ENCODE measurements at regions not wholly inside any gene's neighbourhood (a gene's known extent, or its start where the extent isn't known, plus 50 kb on each side); places are given as distances from the start of the nearest gene placed in this dataset.
"Not testable (repeated sequence)": the region's sequence is repeated elsewhere in the genome, so short reads cannot be mapped to it uniquely, and the experiment has no call there.

- no peak for DNase-seq (ENCODE audit: insufficient read length, low spot score, missing footprints)
- Histone ChIP-seq H3K9me3 (ENCODE audit: low read depth, low read length) (no peaks in the 10 kb centered on the region), H4K20me1 (ENCODE audit: insufficient read depth, low read length) (no peaks in the 10 kb centered on the region), H3K27ac (ENCODE audit: low read depth, low read length) (no peak overlapping the region), H3K4me3 (ENCODE audit: insufficient read depth, low read length) (no peak overlapping the region), H3K27me3 (ENCODE audit: insufficient read depth, low read length) (no peaks in the 10 kb centered on the region), H3K36me3 (ENCODE audit: insufficient read depth, low read length) (no peaks in the 10 kb centered on the region), H2AFZ (ENCODE audit: low read length) (no peak overlapping the region), H3K4me2 (ENCODE audit: insufficient read depth, low read length) (no peak overlapping the region), H3K79me2 (ENCODE audit: insufficient read depth, low read length) (no peaks in the 10 kb centered on the region), H3K4me1 (ENCODE audit: insufficient read depth, low read length) (no peaks in the 10 kb centered on the region)
- TF ChIP-seq CTCF (IDR thresholded peaks at IDR 0.05; ENCODE audit: extremely low read depth, low read depth, low read length): no peak
Observed at GRCh38 chr3:182027366-182027765, 315.6 kb downstream of the SOX2 start.

- no peaks in the 10 kb centered on the region for H3K79me2 ChIP-seq (ENCODE audit: insufficient read depth, low read length)
- no peak for TF ChIP-seq CTCF (IDR thresholded peaks at IDR 0.05; ENCODE audit: extremely low read depth, low read depth, low read length)
- DNase-seq (ENCODE audit: insufficient read length, low spot score, missing footprints): no peak
Observed at GRCh38 chr3:182028081-182028480, 316.4 kb downstream of the SOX2 start.

GRCh38 chr3:182034231-182034630 is 322.5 kb downstream of the SOX2 start:
- not testable (repeated sequence) for H3K4me1 ChIP-seq (ENCODE audit: insufficient read depth, low read length); H3K27ac ChIP-seq (ENCODE audit: low read depth, low read length); H3K36me3 ChIP-seq (ENCODE audit: insufficient read depth, low read length); H3K79me2 ChIP-seq (ENCODE audit: insufficient read depth, low read length); DNase-seq (ENCODE audit: insufficient read length, low spot score, missing footprints); H2AFZ ChIP-seq (ENCODE audit: low read length); H3K27me3 ChIP-seq (ENCODE audit: insufficient read depth, low read length); H3K9me3 ChIP-seq (ENCODE audit: low read depth, low read length); H4K20me1 ChIP-seq (ENCODE audit: insufficient read depth, low read length); H3K4me2 ChIP-seq (ENCODE audit: insufficient read depth, low read length); H3K4me3 ChIP-seq (ENCODE audit: insufficient read depth, low read length)

More at GRCh38 chr3:182028081-182028480, 316.4 kb downstream of the SOX2 start:
- Histone ChIP-seq H3K27ac (ENCODE audit: low read depth, low read length) (no peak overlapping the region), H2AFZ (ENCODE audit: low read length) (no peak overlapping the region), H3K9me3 (ENCODE audit: low read depth, low read length) (no peaks in the 10 kb centered on the region), H4K20me1 (ENCODE audit: insufficient read depth, low read length) (no peaks in the 10 kb centered on the region), H3K36me3 (ENCODE audit: insufficient read depth, low read length) (no peaks in the 10 kb centered on the region), H3K27me3 (ENCODE audit: insufficient read depth, low read length) (no peaks in the 10 kb centered on the region), H3K4me2 (ENCODE audit: insufficient read depth, low read length) (no peak overlapping the region), H3K4me1 (ENCODE audit: insufficient read depth, low read length) (no peaks in the 10 kb centered on the region), H3K4me3 (ENCODE audit: insufficient read depth, low read length) (no peak overlapping the region)

GRCh38 chr3:182035324-182035723 is 323.6 kb downstream of the SOX2 start:
- Histone ChIP-seq H3K4me3 (ENCODE audit: insufficient read depth, low read length) (no peak overlapping the region), H3K27me3 (ENCODE audit: insufficient read depth, low read length) (no peaks in the 10 kb centered on the region), H3K79me2 (ENCODE audit: insufficient read depth, low read length) (no peaks in the 10 kb centered on the region), H4K20me1 (ENCODE audit: insufficient read depth, low read length) (no peaks in the 10 kb centered on the region), H3K36me3 (ENCODE audit: insufficient read depth, low read length) (no peaks in the 10 kb centered on the region), H3K4me2 (ENCODE audit: insufficient read depth, low read length) (no peak overlapping the region), H3K9me3 (ENCODE audit: low read depth, low read length) (no peaks in the 10 kb centered on the region), H3K4me1 (ENCODE audit: insufficient read depth, low read length) (no peaks in the 10 kb centered on the region), H2AFZ (ENCODE audit: low read length) (no peak overlapping the region), H3K27ac (ENCODE audit: low read depth, low read length) (no peak overlapping the region)
- no peak for DNase-seq (ENCODE audit: insufficient read length, low spot score, missing footprints)
- no peak for TF ChIP-seq CTCF (IDR thresholded peaks at IDR 0.05; ENCODE audit: extremely low read depth, low read depth, low read length)
